GM23248 (cell line): ENCODE measurements at regions not wholly inside any gene's neighbourhood (a gene's known extent, or its start where the extent isn't known, plus 50 kb on each side); places are given as distances from the start of the nearest gene placed in this dataset.

Source experiments
- EZH2 ChIP-seq: fragments of 200-600 bp; sonication (generic); IDR thresholded peaks from 2 replicates; pipeline ENCODE4 v1.6.1; 2018; ENCODE audit warnings: antibody characterized with exemption, mild to moderate bottlenecking; ENCODE audit not compliant: insufficient read depth, poor library complexity, severe bottlenecking
- EZH2phosphoT487 ChIP-seq: fragments of 200-600 bp; sonication (generic); IDR thresholded peaks from 2 replicates; pipeline ENCODE4 v1.6.1; 2018; ENCODE audit warnings: antibody characterized with exemption, moderate library complexity, mild to moderate bottlenecking, low read depth; ENCODE audit not compliant: insufficient read depth

GRCh38 chr2:41387519-41387918 lies 660.3 kb upstream of the PKDCC start:
- TF ChIP-seq EZH2 (no peak), EZH2phosphoT487 (no peak)
